ENCODE measurements at regions not wholly inside any gene's neighbourhood (a gene's known extent, or its start where the extent isn't known, plus 50 kb on each side); places are given as distances from the start of the nearest gene placed in this dataset.

- TF ChIP-seq CTCF (IDR thresholded peaks at IDR 0.05; ENCODE audit: unreplicated experiment): no peak
- peaks cover 5% of the 10 kb centered on the region for H3K27me3 Mint-ChIP-seq (ENCODE audit: unreplicated experiment)
- H3K4me1 Mint-ChIP-seq (ENCODE audit: unreplicated experiment): no peaks in the 10 kb centered on the region
- H3K36me3 Mint-ChIP-seq (ENCODE audit: low read depth, unreplicated experiment): peaks cover 3% of the 10 kb centered on the region
- no peak overlapping the region for H3K4me3 Mint-ChIP-seq (ENCODE audit: unreplicated experiment)
- H3K9me3 Mint-ChIP-seq (ENCODE audit: unreplicated experiment): no peaks in the 10 kb centered on the region
- no peak overlapping the region for H3K27ac Mint-ChIP-seq (ENCODE audit: unreplicated experiment)
- no peak for DNase-seq (ENCODE audit: low spot score)
Measured at GRCh38 chr2:46832543-46832942, 83.1 kb downstream of the MCFD2 start.

- peaks cover 5% of the 10 kb centered on the region for H3K27me3 Mint-ChIP-seq (ENCODE audit: unreplicated experiment)
- no peak for DNase-seq (ENCODE audit: low spot score)
- no peaks in the 10 kb centered on the region for H3K9me3 Mint-ChIP-seq (ENCODE audit: unreplicated experiment)
- no peak overlapping the region for H3K27ac Mint-ChIP-seq (ENCODE audit: unreplicated experiment)
- H3K4me3 Mint-ChIP-seq (ENCODE audit: unreplicated experiment): no peak overlapping the region
- peaks cover 4% of the 10 kb centered on the region for H3K4me1 Mint-ChIP-seq (ENCODE audit: unreplicated experiment)
- TF ChIP-seq CTCF (IDR thresholded peaks at IDR 0.05; ENCODE audit: unreplicated experiment): no peak
- H3K36me3 Mint-ChIP-seq (ENCODE audit: low read depth, unreplicated experiment): peaks cover 3% of the 10 kb centered on the region
Measured at GRCh38 chr2:46831869-46832265, 83.7 kb downstream of the MCFD2 start.

- Mint-ChIP-seq H3K4me3 (ENCODE audit: unreplicated experiment) (no peak overlapping the region), H3K4me1 (ENCODE audit: unreplicated experiment) (peaks cover 4% of the 10 kb centered on the region), H3K27me3 (ENCODE audit: unreplicated experiment) (peaks cover 5% of the 10 kb centered on the region), H3K27ac (ENCODE audit: unreplicated experiment) (no peak overlapping the region), H3K9me3 (ENCODE audit: unreplicated experiment) (no peaks in the 10 kb centered on the region), H3K36me3 (ENCODE audit: low read depth, unreplicated experiment) (peaks cover 3% of the 10 kb centered on the region)
- no peak for TF ChIP-seq CTCF (IDR thresholded peaks at IDR 0.05; ENCODE audit: unreplicated experiment)
- no peak for DNase-seq (ENCODE audit: low spot score)
Measured at GRCh38 chr2:46831051-46831868, 84.3 kb downstream of the MCFD2 start.

- H3K4me1 Mint-ChIP-seq (ENCODE audit: unreplicated experiment): peaks cover 9% of the 10 kb centered on the region
- no peak for DNase-seq (ENCODE audit: low spot score)
- TF ChIP-seq CTCF (IDR thresholded peaks at IDR 0.05; ENCODE audit: unreplicated experiment): no peak
Measured at GRCh38 chr2:46829231-46829995, 86.2 kb downstream of the MCFD2 start.

More at GRCh38 chr2:46829231-46829995, 86.2 kb downstream of the MCFD2 start:
- H3K4me3 Mint-ChIP-seq (ENCODE audit: unreplicated experiment): no peak overlapping the region
- H3K27ac Mint-ChIP-seq (ENCODE audit: unreplicated experiment): no peak overlapping the region
- H3K9me3 Mint-ChIP-seq (ENCODE audit: unreplicated experiment): no peaks in the 10 kb centered on the region
- peaks cover 3% of the 10 kb centered on the region for H3K36me3 Mint-ChIP-seq (ENCODE audit: low read depth, unreplicated experiment)
- peaks cover 9% of the 10 kb centered on the region for H3K27me3 Mint-ChIP-seq (ENCODE audit: unreplicated experiment)
